ENCODE measurements at regions not wholly inside any gene's neighbourhood (a gene's known extent, or its start where the extent isn't known, plus 50 kb on each side); places are given as distances from the start of the nearest gene placed in this dataset.

- TF ChIP-seq POLR2A (IDR thresholded peaks at IDR 0.05) (no peak), CTCF (IDR thresholded peaks at IDR 0.05) (no peak), POLR2AphosphoS5 (IDR thresholded peaks at IDR 0.05) (peak in 1 of 3 donors; percentile 37)
These were observed 120.0 kb upstream of the GLRA2 start for GRCh38 chrX:14409341-14409740.

Data from transverse colon (tissue), 4 donors.